Lower lobe of right lung (tissue), 2 donors: ENCODE measurements at regions not wholly inside any gene's neighbourhood (a gene's known extent, or its start where the extent isn't known, plus 50 kb on each side); places are given as distances from the start of the nearest gene placed in this dataset.

ENCODE experiments used
- ATAC-seq, 2 donors: fragments of 200-7000 bp; cut with Tn5 transposase; one replicate each; pipeline ENCODE4 v1.9.1; 2020 to 2022; ENCODE audit warnings: mild to moderate bottlenecking in 2 of 2, moderate library complexity in 2 of 2
- DNase-seq: peaks from one replicate; pipeline ENCODE4 v3.0.0-alpha.2; 2020
- H3K27ac ChIP-seq: fragments of 200-600 bp; one replicate; pipeline ENCODE4 v1.8.0; 2022
- H3K27me3 ChIP-seq: fragments of 200-600 bp; one replicate; pipeline ENCODE4 v1.8.0; 2022; ENCODE audit warnings: low read depth
- H3K36me3 ChIP-seq: fragments of 200-600 bp; one replicate; pipeline ENCODE4 v1.8.0; 2022; ENCODE audit warnings: mild to moderate bottlenecking
- H3K4me1 ChIP-seq: fragments of 200-600 bp; one replicate; pipeline ENCODE4 v1.8.0; 2022
- H3K4me3 ChIP-seq: fragments of 200-600 bp; one replicate; pipeline ENCODE4 v1.8.0; 2022; ENCODE audit warnings: mild to moderate bottlenecking
- H3K9me3 ChIP-seq: fragments of 200-600 bp; one replicate; pipeline ENCODE4 v1.8.0; 2022
- CTCF ChIP-seq: fragments of 200-600 bp; IDR thresholded peaks from one replicate; pipeline ENCODE4 v1.8.0; 2022; ENCODE audit warnings: antibody characterized with exemption, mild to moderate bottlenecking
- intact Hi-C: fragments of 100-400 bp; cut with DNase I; formaldehyde crosslinking; loops from one replicate; pipeline ENCODE4 v1.11.0; 2022
- donor health status: DM: no; HTN: yes; CAD: no; lungs with severe emphysema.

- DNase-seq: no peak
- no peaks in the 10 kb centered on the region for H3K9me3 ChIP-seq
- no peaks in the 10 kb centered on the region for H3K36me3 ChIP-seq
- no peak overlapping the region for H3K4me3 ChIP-seq
- no peaks in the 10 kb centered on the region for H3K27me3 ChIP-seq
- ATAC-seq: no peak
- H3K27ac ChIP-seq: no peak overlapping the region
- no peaks in the 10 kb centered on the region for H3K4me1 ChIP-seq
- TF ChIP-seq CTCF: no peak
- intact Hi-C loops: no loop called here
Measured at GRCh38 chr12:125804660-125805059, 739.4 kb downstream of the AACS start.

DNA sequence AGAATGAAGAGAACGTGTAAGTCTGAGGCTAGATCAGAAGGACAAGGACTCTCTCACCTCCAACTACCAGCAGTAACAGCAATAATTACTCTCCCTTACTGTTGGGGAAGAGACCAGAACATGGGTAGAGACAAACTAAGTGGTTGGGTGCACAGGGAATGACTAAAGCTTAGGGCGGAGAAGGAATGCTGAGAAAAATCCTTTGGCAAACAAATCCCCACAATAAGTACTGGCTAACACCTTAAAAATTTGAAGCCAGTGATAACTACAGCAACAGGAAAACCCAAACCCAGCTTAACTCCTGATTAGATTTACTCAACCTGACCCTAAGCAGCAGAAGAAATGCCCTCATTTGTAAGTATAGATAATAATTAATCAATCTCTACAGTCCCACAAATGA, 759.0 kb downstream of the AACS start:
- H3K27ac ChIP-seq: no peak overlapping the region
- no peaks in the 10 kb centered on the region for H3K36me3 ChIP-seq
- ATAC-seq (no peak), DNase-seq (no peak)
- TF ChIP-seq CTCF: no peak
- no peaks in the 10 kb centered on the region for H3K27me3 ChIP-seq
- no peaks in the 10 kb centered on the region for H3K4me1 ChIP-seq
- intact Hi-C loops: no loop called here
- H3K9me3 ChIP-seq: no peaks in the 10 kb centered on the region
- H3K4me3 ChIP-seq: no peak overlapping the region

DNA sequence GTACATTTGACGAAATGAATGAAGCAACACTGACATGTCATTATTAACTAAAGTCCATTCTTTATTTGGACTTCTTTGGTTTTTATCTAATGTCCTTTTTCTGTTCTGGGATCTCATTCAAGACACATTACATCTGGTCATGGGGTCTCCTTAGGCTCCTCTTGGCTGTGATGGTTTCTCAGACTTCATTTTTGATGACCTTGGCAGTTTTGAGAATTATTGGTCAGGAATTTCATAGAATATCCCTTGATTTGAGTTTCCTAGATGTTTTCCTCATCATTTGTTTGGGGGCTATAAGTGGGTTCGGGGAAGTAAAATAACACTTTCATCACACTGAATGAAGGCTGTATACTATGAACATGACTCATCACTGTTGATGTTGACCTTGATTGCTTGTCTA, 770.6 kb downstream of the AACS start:
- Histone ChIP-seq H3K4me1 (no peaks in the 10 kb centered on the region), H3K36me3 (no peaks in the 10 kb centered on the region), H3K4me3 (no peak overlapping the region), H3K9me3 (no peaks in the 10 kb centered on the region), H3K27me3 (no peaks in the 10 kb centered on the region), H3K27ac (no peak overlapping the region)
- TF ChIP-seq CTCF: no peak
- intact Hi-C loops: no loop called here
- no peak for DNase-seq
- no peak for ATAC-seq

- ATAC-seq (no peak), DNase-seq (no peak)
- no peaks in the 10 kb centered on the region for H3K4me1 ChIP-seq
- intact Hi-C loops: no loop called here
- H3K27ac ChIP-seq: no peak overlapping the region
- no peak for TF ChIP-seq CTCF
- no peak overlapping the region for H3K4me3 ChIP-seq
- no peaks in the 10 kb centered on the region for H3K27me3 ChIP-seq
- no peaks in the 10 kb centered on the region for H3K9me3 ChIP-seq
- H3K36me3 ChIP-seq: no peaks in the 10 kb centered on the region
Measured at GRCh38 chr12:125836647-125837046, 771.4 kb downstream of the AACS start.

GRCh38 chr12:125841332-125841731, 776.1 kb downstream of the AACS start:
- no peaks in the 10 kb centered on the region for H3K9me3 ChIP-seq
- no peaks in the 10 kb centered on the region for H3K4me1 ChIP-seq
- H3K27me3 ChIP-seq: no peaks in the 10 kb centered on the region
- H3K4me3 ChIP-seq: no peak overlapping the region
- intact Hi-C loops: no loop called here
- DNase-seq: no peak
- no peak overlapping the region for H3K27ac ChIP-seq
- ATAC-seq: no peak
- no peak for TF ChIP-seq CTCF
- no peaks in the 10 kb centered on the region for H3K36me3 ChIP-seq

DNA sequence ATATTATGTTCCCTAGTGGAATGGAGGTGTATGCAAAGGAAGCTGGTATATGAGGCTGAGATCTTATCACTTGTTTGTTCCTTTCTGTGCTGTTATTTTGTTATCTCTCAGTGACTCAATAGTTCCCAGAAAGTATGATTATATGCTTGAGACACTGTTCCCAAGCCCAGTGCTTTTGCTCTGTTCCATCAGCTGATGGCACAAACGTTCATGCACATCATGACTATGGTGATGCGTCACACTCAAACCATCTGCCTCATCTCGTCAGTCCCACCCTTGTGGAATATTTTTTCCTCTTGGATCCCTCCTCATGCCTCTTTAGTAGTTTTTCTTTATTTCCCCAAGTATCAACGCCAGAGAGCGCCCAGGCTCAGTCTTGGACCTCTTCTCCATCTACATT, 786.9 kb downstream of the AACS start:
- ATAC-seq: no peak
- Histone ChIP-seq H3K36me3 (no peaks in the 10 kb centered on the region), H3K4me3 (no peak overlapping the region), H3K9me3 (no peaks in the 10 kb centered on the region), H3K27me3 (no peaks in the 10 kb centered on the region), H3K27ac (no peak overlapping the region), H3K4me1 (no peaks in the 10 kb centered on the region)
- TF ChIP-seq CTCF: no peak
- intact Hi-C loops: no loop called here
- no peak for DNase-seq
